Type B pancreatic cell (in vitro differentiated cells): ENCODE measurements at regions not wholly inside any gene's neighbourhood (a gene's known extent, or its start where the extent isn't known, plus 50 kb on each side); places are given as distances from the start of the nearest gene placed in this dataset.

Source experiments
- DNase-seq: peaks from one replicate; pipeline ENCODE4 v3.0.0; 2021; ENCODE audit warnings: mixed read lengths; ENCODE audit not compliant: unreplicated experiment; ENCODE audit errors: extremely low spot score
- H3K27ac Mint-ChIP-seq: 2 replicates; pipeline ENCODE4 v1.8.0; 2021; ENCODE audit warnings: mild to moderate bottlenecking, mixed read lengths
- H3K27me3 Mint-ChIP-seq: 2 replicates; pipeline ENCODE4 v1.8.0; 2021; ENCODE audit warnings: mixed read lengths
- H3K36me3 Mint-ChIP-seq: 2 replicates; pipeline ENCODE4 v1.8.0; 2021; ENCODE audit warnings: mixed read lengths
- H3K4me1 Mint-ChIP-seq: one replicate; pipeline ENCODE4 v1.8.0; 2021; ENCODE audit warnings: mixed read lengths; ENCODE audit not compliant: unreplicated experiment
- H3K4me3 Mint-ChIP-seq: 2 replicates; pipeline ENCODE4 v1.8.0; 2021; ENCODE audit warnings: mild to moderate bottlenecking, mixed read lengths
- H3K9me3 Mint-ChIP-seq: 2 replicates; pipeline ENCODE4 v1.8.0; 2021; ENCODE audit warnings: mixed read lengths
- CTCF ChIP-seq: fragments of 200-600 bp; sonication (generic); conservative IDR thresholded peaks from 2 replicates; pipeline ENCODE4 v1.5.0; 2021; ENCODE audit warnings: antibody characterized with exemption, mild to moderate bottlenecking

- no peak overlapping the region for H3K4me3 Mint-ChIP-seq
- H3K36me3 Mint-ChIP-seq = peaks cover 4% of the 10 kb centered on the region
- no peak overlapping the region for H3K27ac Mint-ChIP-seq
- H3K9me3 Mint-ChIP-seq = no peaks in the 10 kb centered on the region
- DNase-seq = peak; percentile 43
- TF ChIP-seq CTCF = no peak
- peaks cover 8% of the 10 kb centered on the region for H3K4me1 Mint-ChIP-seq
- H3K27me3 Mint-ChIP-seq = no peaks in the 10 kb centered on the region
Observed at GRCh38 chr2:128413718-128414341, 95.2 kb upstream of the HS6ST1 start.

- Mint-ChIP-seq H3K9me3 (peaks cover under 1% of the 10 kb centered on the region), H3K27me3 (no peaks in the 10 kb centered on the region), H3K4me1 (peaks cover 5% of the 10 kb centered on the region), H3K27ac (no peak overlapping the region), H3K36me3 (peaks cover 4% of the 10 kb centered on the region), H3K4me3 (no peak overlapping the region)
- no peak for TF ChIP-seq CTCF
- peak; percentile 40 for DNase-seq
Observed at GRCh38 chr2:128414351-128414750, 95.7 kb upstream of the HS6ST1 start.

GRCh38 chr2:128414946-128415778, 96.5 kb upstream of the HS6ST1 start:
- TF ChIP-seq CTCF = no peak
- peaks cover 7% of the 10 kb centered on the region for H3K9me3 Mint-ChIP-seq
- peak; percentile 18 for DNase-seq
- peaks cover 8% of the 10 kb centered on the region for H3K36me3 Mint-ChIP-seq
- peaks cover 5% of the 10 kb centered on the region for H3K4me1 Mint-ChIP-seq
- H3K27ac Mint-ChIP-seq = no peak overlapping the region
- H3K4me3 Mint-ChIP-seq = no peak overlapping the region
- H3K27me3 Mint-ChIP-seq = no peaks in the 10 kb centered on the region

DNA sequence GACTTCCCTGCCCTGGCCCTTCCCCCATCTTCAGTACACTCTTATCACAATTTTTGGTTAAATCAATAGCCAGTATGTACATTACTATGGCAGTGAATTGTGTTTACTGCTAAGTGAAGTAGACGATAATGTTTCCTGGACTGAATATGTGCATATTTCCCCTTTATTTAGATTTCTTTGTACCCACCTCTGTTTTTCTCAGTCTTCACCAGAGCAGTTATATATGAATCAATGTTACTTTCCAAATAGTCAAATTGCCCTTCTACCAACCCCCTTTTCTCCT, 97.1 kb upstream of the HS6ST1 start:
- Mint-ChIP-seq H3K4me3 (no peak overlapping the region), H3K36me3 (peaks cover 8% of the 10 kb centered on the region), H3K27me3 (no peaks in the 10 kb centered on the region), H3K9me3 (peaks cover 7% of the 10 kb centered on the region), H3K4me1 (peaks cover 5% of the 10 kb centered on the region), H3K27ac (no peak overlapping the region)
- no peak for TF ChIP-seq CTCF
- DNase-seq = no peak

DNA sequence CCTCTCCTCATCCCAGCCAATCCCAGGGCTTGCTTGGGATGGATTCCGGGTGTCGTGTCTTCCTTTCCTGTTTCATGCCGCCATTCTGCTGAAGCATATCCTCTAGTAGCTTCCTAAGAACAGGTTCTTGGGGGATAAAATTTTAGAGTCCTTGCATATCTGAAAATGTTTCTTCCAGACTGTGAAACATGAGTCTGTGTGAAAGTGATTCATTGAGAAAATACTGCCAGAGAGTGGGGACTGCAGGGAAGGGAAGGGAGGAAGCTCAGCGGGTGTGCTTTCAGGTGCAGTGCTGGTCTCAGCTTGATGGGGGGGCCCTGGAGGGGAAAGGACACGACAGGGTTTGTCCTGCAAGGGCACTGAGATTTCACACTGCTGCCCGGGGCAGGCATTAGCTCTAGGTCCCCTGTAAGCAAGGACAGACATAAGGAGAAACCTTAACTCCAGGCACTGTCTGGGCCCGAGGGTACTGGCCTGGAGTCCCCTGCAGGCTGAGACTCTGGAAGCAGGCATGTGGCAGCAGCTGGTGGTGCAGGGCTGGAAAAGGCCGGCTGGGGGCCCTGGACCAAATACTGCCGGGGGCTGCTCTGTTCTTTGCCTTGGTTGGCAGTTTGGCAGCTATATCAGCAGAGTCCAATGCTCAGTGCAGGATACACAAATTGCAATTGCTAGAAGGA, 97.6 kb upstream of the HS6ST1 start:
- no peaks in the 10 kb centered on the region for H3K27me3 Mint-ChIP-seq
- TF ChIP-seq CTCF = no peak
- peak; percentile 44 for DNase-seq
- H3K9me3 Mint-ChIP-seq = peaks cover 7% of the 10 kb centered on the region
- H3K4me3 Mint-ChIP-seq = no peak overlapping the region
- H3K27ac Mint-ChIP-seq = no peak overlapping the region
- peaks cover 5% of the 10 kb centered on the region for H3K4me1 Mint-ChIP-seq
- H3K36me3 Mint-ChIP-seq = peaks cover 8% of the 10 kb centered on the region
